ENCODE measurements at regions not wholly inside any gene's neighbourhood (a gene's known extent, or its start where the extent isn't known, plus 50 kb on each side); places are given as distances from the start of the nearest gene placed in this dataset.

- Histone ChIP-seq H3K4me1 (no peaks in the 10 kb centered on the region), H3K36me3 (no peaks in the 10 kb centered on the region), H3K27me3 (no peaks in the 10 kb centered on the region), H3K27ac (no peak overlapping the region), H3K4me3 (no peak overlapping the region), H3K9me3 (no peaks in the 10 kb centered on the region)
- TF ChIP-seq POLR2A (IDR thresholded peaks at IDR 0.05) (no peak), EP300 (IDR thresholded peaks at IDR 0.05) (no peak), CTCF (IDR thresholded peaks at IDR 0.05) (no peak), POLR2AphosphoS5 (IDR thresholded peaks at IDR 0.05) (no peak)
- WGBS, 5 donors, result 74 to 86% (median 76%) methylated on average over 5 of the region's 5 CpGs
- intact Hi-C loops (cut with DNase I; ENCODE audit: low total_unique reads), result no loop called here
- DNase-seq, result no peak
These were observed 376.0 kb upstream of the SMARCA2 start for GRCh38 chr9:1639166-1639565.

- TF ChIP-seq POLR2AphosphoS5 (IDR thresholded peaks at IDR 0.05), result no peak
- no peak for TF ChIP-seq EP300 (IDR thresholded peaks at IDR 0.05)
- TF ChIP-seq CTCF (IDR thresholded peaks at IDR 0.05), result no peak
- no peak for TF ChIP-seq POLR2A (IDR thresholded peaks at IDR 0.05)
- Histone ChIP-seq H3K27ac (no peak overlapping the region), H3K27me3 (no peaks in the 10 kb centered on the region), H3K9me3 (no peaks in the 10 kb centered on the region), H3K4me3 (no peak overlapping the region), H3K4me1 (no peaks in the 10 kb centered on the region), H3K36me3 (no peaks in the 10 kb centered on the region)
- peak in 1 of 2 donors; percentile 10 for DNase-seq
- 24 to 50% (median 44%) methylated on average over 1 of the region's 1 CpG for WGBS, 5 donors
- intact Hi-C loops (cut with DNase I; ENCODE audit: low total_unique reads), result no loop called here
These were observed 367.4 kb upstream of the SMARCA2 start for GRCh38 chr9:1647776-1648175.

- WGBS, 5 donors, result 63 to 70% (median 67%) methylated on average over 4 of the region's 4 CpGs
- no peak overlapping the region for H3K27ac ChIP-seq
- no peaks in the 10 kb centered on the region for H3K36me3 ChIP-seq
- intact Hi-C loops (cut with DNase I; ENCODE audit: low total_unique reads), result no loop called here
- H3K4me3 ChIP-seq, result no peak overlapping the region
- no peaks in the 10 kb centered on the region for H3K9me3 ChIP-seq
- no peaks in the 10 kb centered on the region for H3K4me1 ChIP-seq
- no peaks in the 10 kb centered on the region for H3K27me3 ChIP-seq
- DNase-seq, result no peak
- no peak for TF ChIP-seq EP300 (IDR thresholded peaks at IDR 0.05)
- no peak for TF ChIP-seq CTCF (IDR thresholded peaks at IDR 0.05)
- TF ChIP-seq POLR2A (IDR thresholded peaks at IDR 0.05), result no peak
These were observed 361.9 kb upstream of the SMARCA2 start for GRCh38 chr9:1653282-1653681.

GRCh38 chr9:1658661-1659362 lies 356.3 kb upstream of the SMARCA2 start:
- 64 to 78% (median 72%) methylated on average over 4 of the region's 4 CpGs for WGBS, 5 donors
- TF ChIP-seq POLR2A (IDR thresholded peaks at IDR 0.05), result no peak
- no peak for TF ChIP-seq EP300 (IDR thresholded peaks at IDR 0.05)
- TF ChIP-seq CTCF (IDR thresholded peaks at IDR 0.05), result no peak
- no peak for TF ChIP-seq POLR2AphosphoS5 (IDR thresholded peaks at IDR 0.05)
- Histone ChIP-seq H3K27ac (no peak overlapping the region), H3K36me3 (no peaks in the 10 kb centered on the region), H3K4me3 (no peak overlapping the region), H3K4me1 (no peaks in the 10 kb centered on the region), H3K9me3 (peaks cover 0 to under 1% (median 0%) of the 10 kb centered on the region in 4 donors), H3K27me3 (no peaks in the 10 kb centered on the region)
- no peak for DNase-seq
- intact Hi-C loops (cut with DNase I; ENCODE audit: low total_unique reads), result no loop called here

Data from stomach (tissue), 8 donors.